Spinal cord (tissue), 9 donors: ENCODE measurements at regions not wholly inside any gene's neighbourhood (a gene's known extent, or its start where the extent isn't known, plus 50 kb on each side); places are given as distances from the start of the nearest gene placed in this dataset.

Source experiments
- DNase-seq, 6 donors: peaks; one replicate each; pipeline versions ENCODE4 v3.0.0 to v3.0.0-alpha.2; 2013 to 2015; ENCODE audit warnings: low spot score in 6 of 6, low read depth in 4 of 6
- H3K27ac ChIP-seq: one replicate; pipeline ENCODE4 v1.5.1; 2013; ENCODE audit warnings: low read depth, low read length, control low read depth
- H3K27me3 ChIP-seq: one replicate; pipeline ENCODE4 v1.6.1; 2013; ENCODE audit warnings: low read length; ENCODE audit not compliant: control insufficient read depth, insufficient read depth
- H3K36me3 ChIP-seq: one replicate; pipeline ENCODE4 v1.6.1; 2013; ENCODE audit warnings: low read length; ENCODE audit not compliant: control insufficient read depth, insufficient read depth
- H3K4me1 ChIP-seq: one replicate; pipeline ENCODE4 v1.6.1; 2013; ENCODE audit warnings: low read length; ENCODE audit not compliant: control insufficient read depth, insufficient read depth
- H3K4me3 ChIP-seq: one replicate; pipeline ENCODE4 v1.5.1; 2013; ENCODE audit warnings: low read depth, low read length, control low read depth
- H3K9me3 ChIP-seq: one replicate; pipeline ENCODE4 v1.6.1; 2013; ENCODE audit warnings: low read length; ENCODE audit not compliant: control insufficient read depth, insufficient read depth
- WGBS: methylation state at CpG from one replicate; pipeline ENCODE4 v1.1.5; 2013; ENCODE audit warnings: missing lambda C conversion rate; ENCODE audit not compliant: insufficient coverage; 5-methylcytosine and 5-hydroxymethylcytosine counted together
- donor health status: healthy.

- no peaks in the 10 kb centered on the region for H3K4me1 ChIP-seq
- H3K27ac ChIP-seq, result no peak overlapping the region
- no peaks in the 10 kb centered on the region for H3K9me3 ChIP-seq
- 93% methylated on average over 1 of the region's 1 CpG for WGBS
- H3K27me3 ChIP-seq, result no peaks in the 10 kb centered on the region
- H3K4me3 ChIP-seq, result no peak overlapping the region
- H3K36me3 ChIP-seq, result no peaks in the 10 kb centered on the region
- no peak for DNase-seq
These were observed 441.7 kb upstream of the NR2F2 start for GRCh38 chr15:95888762-95889161.

- no CpG with 5 or more reads among the region's 2 CpGs for WGBS
- DNase-seq, result peak in 1 of 6 donors; percentile 36
These were observed 436.0 kb upstream of the NR2F2 start for GRCh38 chr15:95894407-95894956.

GRCh38 chr15:95895508-95895907 lies 435.0 kb upstream of the NR2F2 start:
- DNase-seq, result no peak
- no peaks in the 10 kb centered on the region for H3K4me1 ChIP-seq
- H3K9me3 ChIP-seq, result no peaks in the 10 kb centered on the region
- no peaks in the 10 kb centered on the region for H3K27me3 ChIP-seq
- H3K4me3 ChIP-seq, result no peak overlapping the region
- H3K36me3 ChIP-seq, result no peaks in the 10 kb centered on the region
- no peak overlapping the region for H3K27ac ChIP-seq

More at GRCh38 chr15:95894407-95894956, 436.0 kb upstream of the NR2F2 start:
- Histone ChIP-seq H3K27ac (no peak overlapping the region), H3K36me3 (no peaks in the 10 kb centered on the region), H3K9me3 (no peaks in the 10 kb centered on the region), H3K4me1 (no peaks in the 10 kb centered on the region), H3K27me3 (no peaks in the 10 kb centered on the region), H3K4me3 (no peak overlapping the region)

GRCh38 chr15:95897651-95898050 lies 432.8 kb upstream of the NR2F2 start:
- H3K27me3 ChIP-seq, result no peaks in the 10 kb centered on the region
- no peaks in the 10 kb centered on the region for H3K9me3 ChIP-seq
- DNase-seq, result no peak
- H3K27ac ChIP-seq, result no peak overlapping the region
- H3K4me3 ChIP-seq, result no peak overlapping the region
- WGBS, result 100% methylated on average over 1 of the region's 2 CpGs
- no peaks in the 10 kb centered on the region for H3K36me3 ChIP-seq
- no peaks in the 10 kb centered on the region for H3K4me1 ChIP-seq

- Histone ChIP-seq H3K27me3 (no peaks in the 10 kb centered on the region), H3K4me3 (no peak overlapping the region), H3K4me1 (no peaks in the 10 kb centered on the region), H3K27ac (no peak overlapping the region), H3K36me3 (no peaks in the 10 kb centered on the region), H3K9me3 (no peaks in the 10 kb centered on the region)
- DNase-seq, result no peak
- WGBS, result no CpG with 5 or more reads among the region's 1 CpG
These were observed 431.7 kb upstream of the NR2F2 start for GRCh38 chr15:95898761-95899160.

GRCh38 chr15:95901271-95901670 lies 429.2 kb upstream of the NR2F2 start:
- H3K27ac ChIP-seq, result no peak overlapping the region
- H3K36me3 ChIP-seq, result no peaks in the 10 kb centered on the region
- no peak overlapping the region for H3K4me3 ChIP-seq
- H3K4me1 ChIP-seq, result no peaks in the 10 kb centered on the region
- 82% methylated on average over 2 of the region's 6 CpGs for WGBS
- no peaks in the 10 kb centered on the region for H3K27me3 ChIP-seq
- H3K9me3 ChIP-seq, result no peaks in the 10 kb centered on the region
- peak in 1 of 6 donors; percentile 32 for DNase-seq

- Histone ChIP-seq H3K27me3 (no peaks in the 10 kb centered on the region), H3K4me1 (no peaks in the 10 kb centered on the region), H3K9me3 (no peaks in the 10 kb centered on the region), H3K27ac (no peak overlapping the region), H3K4me3 (no peak overlapping the region), H3K36me3 (no peaks in the 10 kb centered on the region)
- WGBS, result no CpG with 5 or more reads among the region's 3 CpGs
- no peak for DNase-seq
These were observed 427.9 kb upstream of the NR2F2 start for GRCh38 chr15:95902606-95903005.

- no peak overlapping the region for H3K4me3 ChIP-seq
- no peaks in the 10 kb centered on the region for H3K4me1 ChIP-seq
- H3K27me3 ChIP-seq, result no peaks in the 10 kb centered on the region
- no peaks in the 10 kb centered on the region for H3K36me3 ChIP-seq
- no peak for DNase-seq
- no peaks in the 10 kb centered on the region for H3K9me3 ChIP-seq
- WGBS, result 100% methylated on average over 1 of the region's 4 CpGs
- H3K27ac ChIP-seq, result no peak overlapping the region
These were observed 427.1 kb upstream of the NR2F2 start for GRCh38 chr15:95903352-95903751.

GRCh38 chr15:95910643-95911212 lies 419.8 kb upstream of the NR2F2 start:
- Histone ChIP-seq H3K36me3 (no peaks in the 10 kb centered on the region), H3K4me3 (no peak overlapping the region), H3K27ac (no peak overlapping the region), H3K27me3 (peaks cover 6% of the 10 kb centered on the region), H3K9me3 (no peaks in the 10 kb centered on the region), H3K4me1 (no peaks in the 10 kb centered on the region)
- DNase-seq, result peak in 1 of 6 donors; percentile 60
- WGBS, result 41% methylated on average over 8 of the region's 11 CpGs

- H3K4me1 ChIP-seq, result no peaks in the 10 kb centered on the region
- DNase-seq, result peak in 1 of 6 donors; percentile 35
- H3K9me3 ChIP-seq, result no peaks in the 10 kb centered on the region
- WGBS, result 46% methylated on average over 7 of the region's 11 CpGs
- peaks cover 6% of the 10 kb centered on the region for H3K27me3 ChIP-seq
- no peaks in the 10 kb centered on the region for H3K36me3 ChIP-seq
- H3K27ac ChIP-seq, result no peak overlapping the region
- H3K4me3 ChIP-seq, result no peak overlapping the region
These were observed 418.8 kb upstream of the NR2F2 start for GRCh38 chr15:95911570-95912279.
